Cerebellar cortex (tissue), 1 donor: ENCODE measurements at regions not wholly inside any gene's neighbourhood (a gene's known extent, or its start where the extent isn't known, plus 50 kb on each side); places are given as distances from the start of the nearest gene placed in this dataset.
A peak's percentile ranks its signal among the peaks of the same experiment; 100 is the strongest.

Experiments
- DNase-seq: peaks from one replicate; pipeline ENCODE4 v3.0.0-alpha.2; 2015; ENCODE audit warnings: low spot score

- DNase-seq, result no peak
Observed at GRCh38 chr1:221104596-221104995, 225.4 kb downstream of the HLX start.

- DNase-seq, result no peak
Observed at GRCh38 chr1:221105578-221105977, 226.3 kb downstream of the HLX start.

- no peak for DNase-seq
Observed at GRCh38 chr1:221106616-221107015, 227.4 kb downstream of the HLX start.

- no peak for DNase-seq
Observed at GRCh38 chr1:221109930-221110329, 230.7 kb downstream of the HLX start.

- DNase-seq, result no peak
Observed at GRCh38 chr1:221117133-221117532, 237.9 kb downstream of the HLX start.

- DNase-seq, result peak; percentile 3
Observed at GRCh38 chr1:221117548-221117951, 238.3 kb downstream of the HLX start.

- DNase-seq, result no peak
Observed at GRCh38 chr1:221118176-221118937, 239.1 kb downstream of the HLX start.

GRCh38 chr1:221118938-221119320, 239.7 kb downstream of the HLX start:
- no peak for DNase-seq

- no peak for DNase-seq
Observed at GRCh38 chr1:221122501-221122900, 243.3 kb downstream of the HLX start.

- no peak for DNase-seq
Observed at GRCh38 chr1:221125976-221126375, 246.7 kb downstream of the HLX start.

- no peak for DNase-seq
Observed at GRCh38 chr1:221137666-221138065, 258.4 kb downstream of the HLX start.

- DNase-seq, result no peak
Observed at GRCh38 chr1:221138516-221138915, 259.3 kb downstream of the HLX start.

- DNase-seq, result no peak
Observed at GRCh38 chr1:221139991-221140390, 260.7 kb downstream of the HLX start.

- no peak for DNase-seq
Observed at GRCh38 chr1:221141096-221141495, 261.9 kb downstream of the HLX start.

- no peak for DNase-seq
Observed at GRCh38 chr1:221141606-221142285, 262.5 kb downstream of the HLX start.

GRCh38 chr1:221148660-221149059, 269.4 kb downstream of the HLX start:
- DNase-seq, result no peak

- no peak for DNase-seq
Observed at GRCh38 chr1:221149111-221149510, 269.9 kb downstream of the HLX start.

GRCh38 chr1:221149555-221150075, 270.4 kb downstream of the HLX start:
- DNase-seq, result no peak

- DNase-seq, result no peak
Observed at GRCh38 chr1:221150996-221151395, 271.8 kb downstream of the HLX start.

GRCh38 chr1:221154932-221155331, 275.7 kb downstream of the HLX start:
- no peak for DNase-seq

GRCh38 chr1:221157026-221157761, 278.0 kb downstream of the HLX start:
- no peak for DNase-seq

- DNase-seq, result no peak
Observed at GRCh38 chr1:221159608-221160007, 280.4 kb downstream of the HLX start.

GRCh38 chr1:221161571-221162041, 282.4 kb downstream of the HLX start:
- DNase-seq, result no peak
